Right ventricle myocardium inferior (tissue), 1 donor: ENCODE measurements at regions not wholly inside any gene's neighbourhood (a gene's known extent, or its start where the extent isn't known, plus 50 kb on each side); places are given as distances from the start of the nearest gene placed in this dataset.

Experiments
- ATAC-seq: fragments of 200-7000 bp; cut with Tn5 transposase; one replicate; pipeline ENCODE4 v1.9.1; 2020; ENCODE audit warnings: mild to moderate bottlenecking, moderate library complexity
- DNase-seq: peaks from one replicate; pipeline ENCODE4 v3.0.0; 2021; ENCODE audit errors: missing footprints
- intact Hi-C: fragments of 100-400 bp; cut with DNase I; formaldehyde crosslinking; loops from one replicate; pipeline ENCODE4 v1.11.0; 2022
- donor health status: DM: no; HTN: yes; CAD: no; lungs with severe emphysema.

DNA sequence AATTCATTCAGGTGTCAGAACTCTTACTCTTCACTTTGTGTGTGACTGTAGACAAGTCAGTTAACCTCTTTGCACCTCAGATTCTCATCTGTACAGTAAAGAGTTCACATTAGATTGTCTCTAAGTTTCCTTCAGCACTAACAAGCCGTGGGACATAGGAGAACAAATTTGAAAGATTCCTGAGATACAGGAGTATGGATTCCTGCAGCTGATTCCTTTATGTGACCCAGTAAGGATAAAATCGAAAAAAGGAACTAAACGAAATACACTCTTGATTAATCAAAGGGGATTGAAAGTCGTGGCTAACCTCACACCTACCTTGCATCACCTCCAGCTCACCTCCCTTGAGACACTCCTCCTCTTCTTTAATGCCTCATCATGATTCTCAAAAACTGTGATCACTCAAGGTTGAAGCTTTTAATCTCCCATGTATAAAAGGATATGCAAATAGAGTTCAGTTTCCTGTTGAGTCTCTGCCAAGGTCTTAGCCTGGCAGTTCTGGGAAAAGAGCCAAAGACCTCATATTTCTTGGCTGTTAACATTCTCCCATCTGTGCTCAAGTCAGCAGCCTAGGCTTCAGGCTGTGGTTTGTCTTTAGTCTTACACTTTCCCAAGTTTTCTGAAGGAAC is 156.6 kb downstream of the DAD1 start:
- ATAC-seq = peak; percentile 78
- DNase-seq = no peak
- intact Hi-C loops = loop anchor here (5.0 kb wide), 1 partner anchor 50 kb away; no protein-coding TSS in a partner anchor

- intact Hi-C loops = loop anchor here (5.0 kb wide), 1 partner anchor 53 kb away; no protein-coding TSS in a partner anchor
- DNase-seq = no peak
- ATAC-seq = no peak
These were observed 159.3 kb downstream of the DAD1 start for GRCh38 chr14:22429546-22430294.

DNA sequence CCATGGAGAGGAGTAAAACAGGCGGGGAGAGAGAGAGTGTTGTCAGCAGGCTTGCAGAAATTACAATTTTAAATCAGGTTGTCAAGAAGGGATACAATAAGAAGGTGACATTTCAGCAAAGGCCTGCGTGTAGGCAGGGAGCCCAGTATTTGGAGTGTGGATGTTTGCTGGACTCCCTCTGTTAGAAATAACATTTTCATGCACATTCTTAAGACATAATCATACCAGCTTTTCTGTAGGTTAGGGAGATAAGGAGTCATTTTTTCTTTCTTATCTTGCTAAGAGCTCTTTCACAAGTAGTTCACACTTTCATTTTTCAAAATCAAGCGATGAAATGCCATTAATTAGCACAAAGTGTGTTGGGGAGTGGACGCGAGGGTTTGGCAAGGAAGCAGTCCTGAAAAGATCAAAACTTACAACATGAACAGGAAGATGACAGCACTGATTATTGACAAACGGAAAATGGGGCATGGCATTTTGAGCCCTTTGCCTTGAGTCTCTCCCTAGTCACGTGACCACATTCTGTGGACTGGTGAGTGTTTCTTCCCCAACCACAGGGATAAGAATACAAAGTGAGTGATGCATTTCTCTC is 160.2 kb downstream of the DAD1 start:
- ATAC-seq = no peak
- intact Hi-C loops = no loop called here

DNA sequence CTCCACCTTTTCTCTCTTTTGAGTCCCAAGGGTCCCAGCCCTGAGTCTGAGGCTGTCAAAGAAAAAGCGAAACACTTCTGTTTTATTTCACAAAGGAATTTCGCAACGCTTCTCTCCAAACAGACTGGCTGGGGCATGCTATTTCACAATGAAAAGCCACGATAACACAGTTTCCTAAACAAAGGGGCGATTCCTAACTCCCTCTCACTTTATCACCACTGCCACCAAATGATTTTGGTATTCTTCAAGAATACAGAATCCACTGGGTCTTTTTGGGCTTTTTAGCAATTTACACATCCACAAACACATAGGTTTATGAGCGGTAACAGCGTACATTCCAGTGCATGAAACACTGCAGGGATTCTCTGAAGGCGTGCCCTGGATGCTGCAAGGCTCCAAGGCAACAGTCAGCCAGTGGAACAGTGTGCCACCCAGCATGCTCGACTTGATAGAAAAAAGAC is 161.2 kb downstream of the DAD1 start:
- DNase-seq = peak; percentile 74
- intact Hi-C loops = no loop called here

More for the DNA sequence above, 160.2 kb downstream of the DAD1 start:
- no peak for DNase-seq

DNA sequence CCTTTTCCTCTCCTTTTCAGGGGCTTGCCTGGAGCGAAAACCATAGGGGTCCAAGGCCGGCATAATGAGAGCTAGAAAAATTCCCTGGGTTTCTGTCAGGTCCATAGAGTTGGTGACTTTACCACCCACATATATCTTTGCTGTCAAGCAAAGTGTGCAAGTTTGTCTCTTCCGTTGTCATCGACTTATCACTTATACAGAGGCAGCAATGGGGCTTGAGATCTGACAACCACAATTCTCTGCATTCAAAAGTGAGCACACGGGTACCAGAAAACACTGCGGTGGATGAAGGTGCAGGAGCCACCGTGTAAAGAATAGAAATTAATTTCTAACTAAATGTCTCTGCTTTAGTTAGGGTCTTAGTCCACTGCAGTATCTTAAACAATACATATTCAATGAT is 162.3 kb downstream of the DAD1 start:
- intact Hi-C loops = no loop called here
- no peak for DNase-seq
- no peak for ATAC-seq

More for the DNA sequence above, 161.2 kb downstream of the DAD1 start:
- peak; percentile 79 for ATAC-seq

DNA sequence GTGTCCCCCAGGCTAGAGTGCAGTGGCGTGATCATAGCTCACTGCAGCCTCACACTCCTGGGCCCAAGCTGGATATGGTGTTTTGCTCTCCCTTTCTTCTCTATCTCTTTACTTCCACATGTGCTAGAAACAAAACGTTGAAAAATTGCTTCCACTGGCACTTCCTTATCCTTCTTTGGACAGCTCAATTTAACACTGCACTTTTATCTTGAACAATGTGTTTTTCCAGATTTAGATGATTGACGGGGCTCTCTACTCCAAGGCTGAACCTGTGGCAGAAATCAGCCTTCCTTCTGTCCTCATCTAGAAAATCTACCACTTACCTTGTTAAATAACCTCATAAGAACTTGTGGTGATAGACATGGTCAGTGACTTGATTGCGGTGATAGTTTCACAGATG is 165.1 kb downstream of the DAD1 start:
- intact Hi-C loops = no loop called here
- no peak for DNase-seq
- ATAC-seq = no peak

DNA sequence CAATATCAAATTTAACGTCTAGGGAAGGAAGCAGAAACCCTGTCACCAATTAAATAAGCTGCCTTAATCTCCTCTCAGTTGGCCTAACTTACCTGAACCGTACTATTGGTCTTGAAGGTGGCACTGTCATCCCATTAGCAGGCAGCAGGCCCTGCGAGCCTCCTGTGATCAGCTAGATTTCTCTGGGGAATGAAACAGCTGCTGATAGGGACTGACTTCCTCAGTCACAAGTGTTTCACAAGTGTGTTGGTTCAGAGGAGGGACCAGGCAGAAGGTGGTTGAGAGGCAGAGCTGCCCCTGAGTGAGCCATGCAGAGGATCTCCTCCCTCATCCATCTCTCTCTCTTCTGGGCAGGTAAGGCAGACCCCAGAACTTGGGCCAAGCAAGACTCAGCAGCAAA is 166.8 kb downstream of the DAD1 start:
- intact Hi-C loops = no loop called here
- peak; percentile 66 for DNase-seq
- ATAC-seq = no peak

DNA sequence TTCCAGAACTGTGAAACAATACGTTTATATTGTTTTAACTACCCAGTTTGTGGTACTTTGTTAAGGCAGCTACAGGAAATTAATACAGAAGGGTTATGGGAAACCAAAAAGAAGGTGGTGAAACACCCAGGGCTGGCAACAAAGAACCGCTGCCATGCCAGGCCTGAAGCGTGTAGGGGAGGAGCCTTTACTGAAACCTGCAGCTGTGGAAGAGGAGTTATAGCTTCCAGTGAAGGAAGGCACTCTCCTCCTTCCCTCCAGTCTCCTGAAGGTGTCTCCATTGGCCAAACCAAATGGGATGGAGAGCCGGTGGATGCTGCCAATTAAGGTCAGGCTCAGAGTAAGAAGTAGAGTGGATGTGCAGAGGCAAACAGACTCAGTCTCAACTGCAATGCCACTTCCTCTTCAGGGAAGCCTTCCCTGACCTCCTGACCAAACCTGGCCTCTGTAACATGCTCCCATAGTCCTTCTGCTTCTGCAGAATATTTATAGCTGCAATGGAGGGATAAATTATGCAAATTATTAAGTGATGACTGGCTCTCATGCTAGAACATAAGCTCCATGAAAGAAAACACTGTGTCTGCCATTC is 168.3 kb downstream of the DAD1 start:
- intact Hi-C loops = no loop called here
- ATAC-seq = no peak

GRCh38 chr14:22419620-22420019 is 169.4 kb downstream of the DAD1 start:
- intact Hi-C loops = no loop called here
- DNase-seq = no peak
- ATAC-seq = no peak

More for the DNA sequence above, 168.3 kb downstream of the DAD1 start:
- no peak for DNase-seq

DNA sequence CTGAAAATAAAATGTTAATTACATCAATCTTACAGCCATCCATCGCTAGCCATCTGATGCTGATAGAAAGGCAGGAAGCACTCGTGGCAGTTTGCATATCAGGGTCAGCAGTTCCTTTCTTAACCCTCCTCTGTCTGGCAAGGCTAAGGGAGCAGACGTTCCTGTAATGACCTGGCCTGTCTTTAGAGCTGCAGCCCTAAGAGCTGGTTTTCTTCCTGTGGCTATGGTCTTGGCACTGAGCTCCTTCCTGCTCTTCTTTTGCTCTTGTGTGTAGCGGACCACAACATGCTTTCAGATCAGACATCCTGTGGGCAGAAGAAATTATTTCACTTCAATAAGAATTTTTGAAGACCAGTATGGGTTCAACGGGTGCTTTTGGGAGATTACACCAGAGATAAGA is 170.4 kb downstream of the DAD1 start:
- intact Hi-C loops = no loop called here
- ATAC-seq (no peak), DNase-seq (no peak)

GRCh38 chr14:22417914-22418313 is 171.1 kb downstream of the DAD1 start:
- ATAC-seq (no peak), DNase-seq (no peak)
- intact Hi-C loops = no loop called here

DNA sequence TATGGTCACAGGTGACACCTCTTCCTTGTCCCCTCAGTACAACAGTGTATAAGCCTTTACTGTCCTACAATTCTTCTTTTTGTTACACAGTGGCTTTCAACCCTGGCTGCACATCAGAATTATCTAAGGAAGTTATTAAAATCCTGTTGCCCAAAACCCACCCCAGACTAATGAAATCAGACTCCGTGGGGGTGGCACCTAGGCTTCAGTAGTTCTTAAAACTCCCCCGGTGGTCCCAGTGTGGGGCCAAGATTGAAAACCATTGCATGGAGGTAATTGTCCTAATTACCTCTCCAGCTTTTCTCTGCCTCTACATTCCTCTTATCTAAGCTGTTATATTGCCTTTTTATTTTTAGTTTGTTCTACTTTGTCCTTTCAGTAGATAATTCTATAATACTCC is 172.8 kb downstream of the DAD1 start:
- ATAC-seq (no peak), DNase-seq (no peak)
- intact Hi-C loops = no loop called here

GRCh38 chr14:22415605-22415959 is 173.4 kb downstream of the DAD1 start:
- no peak for ATAC-seq
- no peak for DNase-seq
- intact Hi-C loops = no loop called here

GRCh38 chr14:22414876-22415604 is 174.0 kb downstream of the DAD1 start:
- DNase-seq (no peak), ATAC-seq (no peak)
- intact Hi-C loops = no loop called here

GRCh38 chr14:22412926-22413411 is 176.1 kb downstream of the DAD1 start:
- no peak for DNase-seq
- peak; percentile 44 for ATAC-seq
- intact Hi-C loops = no loop called here

GRCh38 chr14:22411398-22412055 is 177.5 kb downstream of the DAD1 start:
- intact Hi-C loops = no loop called here
- ATAC-seq (no peak), DNase-seq (no peak)

DNA sequence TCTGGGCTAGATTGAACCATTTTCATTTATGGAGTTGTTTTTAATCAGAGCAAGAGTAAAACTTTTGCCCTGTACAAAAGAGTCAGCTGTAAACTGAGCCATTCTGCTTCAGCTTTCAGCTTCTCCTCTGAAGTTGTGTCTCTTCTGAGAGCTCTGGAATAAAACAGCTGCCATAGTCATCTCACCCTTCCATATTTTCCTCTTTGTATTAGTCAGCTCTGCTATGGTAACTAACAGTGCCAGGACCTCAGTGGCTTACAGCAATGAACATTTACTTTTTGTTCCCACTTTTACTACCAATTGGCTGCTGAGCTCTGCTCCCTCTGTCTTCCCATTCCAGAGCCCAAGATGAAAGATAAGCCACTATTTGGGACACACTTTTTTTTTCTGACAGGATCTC is 178.5 kb downstream of the DAD1 start:
- DNase-seq = no peak
- intact Hi-C loops = no loop called here
- no peak for ATAC-seq

DNA sequence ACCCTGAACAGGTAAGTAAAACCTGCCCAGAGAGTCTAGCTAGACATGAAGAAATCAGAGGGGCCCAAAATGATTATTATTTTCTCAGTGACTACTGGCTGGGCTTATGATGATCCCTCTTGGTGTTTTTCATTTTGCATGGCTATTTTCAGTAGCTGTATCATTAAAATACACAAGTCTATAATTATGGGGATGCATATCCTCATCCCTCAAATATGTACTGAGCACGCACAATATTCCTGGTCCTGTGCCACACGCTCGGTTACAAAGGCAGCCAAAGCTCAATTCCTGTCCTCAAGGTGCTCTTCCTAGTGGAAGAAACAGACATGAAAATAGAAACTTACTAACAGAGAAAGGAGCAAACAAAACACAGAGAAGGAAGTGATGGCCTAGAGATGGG is 180.0 kb downstream of the DAD1 start:
- intact Hi-C loops = no loop called here

More for the DNA sequence above, 180.0 kb downstream of the DAD1 start:
- DNase-seq (no peak), ATAC-seq (no peak)
